GM12878 (cell line): ENCODE measurements at regions not wholly inside any gene's neighbourhood (a gene's known extent, or its start where the extent isn't known, plus 50 kb on each side); places are given as distances from the start of the nearest gene placed in this dataset.

ENCODE experiments used
- ATAC-seq: fragments of 200-7000 bp; cut with Tn5 transposase; 3 replicates; pipeline ENCODE4 v1.9.1; 2020; ENCODE audit warnings: mild to moderate bottlenecking, moderate library complexity
- BruUV-seq: library from RNA; stranded (reverse); fragments of 400-500 nt; replicated peaks from 2 replicates; lab custom pipeline; 2021; lab: Mats Ljungman, UMichigan
- CTCF ChIA-PET: fragments of 300-600 bp; sonication (Branson Sonifier 250); formaldehyde crosslinking; extraction: SDS; loops from one replicate; lab custom pipeline; 2021; ENCODE audit warnings: inconsistent platforms; lab: Yijun Ruan, JAX
- POLR2A ChIA-PET: fragments of 350-600 bp; formaldehyde crosslinking; extraction: SDS; loops from one replicate; lab custom pipeline; 2021; ENCODE audit warnings: inconsistent platforms; lab: Charles Lee
- RAD21 ChIA-PET: fragments of 300-600 bp; sonication (Branson Sonifier 250); formaldehyde crosslinking; loops from one replicate; lab custom pipeline; 2023; ENCODE audit warnings: antibody characterized with exemption; ENCODE audit not compliant: unreplicated experiment; lab: Charles Lee
- SMC1A ChIA-PET: fragments of 300-600 bp; sonication (Branson Sonifier 250); formaldehyde crosslinking; loops from one replicate; lab custom pipeline; 2023; ENCODE audit not compliant: unreplicated experiment, uncharacterized antibody; lab: Charles Lee
- DNase-seq: peaks from one replicate; pipeline ENCODE4 v3.0.0-alpha.2; 2011; ENCODE audit warnings: low read depth, low spot score
- FAIRE-seq: peaks from 3 replicates; lab custom pipeline; 2011; peaks lifted over from hg19 to GRCh38; lab: Jason Lieb, UNC
- H2AFZ ChIP-seq: 2 replicates; pipeline ENCODE4 v1.6.0; 2011; ENCODE audit warnings: low read depth, low read length, control low read depth; ENCODE audit not compliant: control insufficient read depth
- H3K27ac ChIP-seq: 2 replicates; pipeline ENCODE4 v1.5.1; 2011; ENCODE audit warnings: control low read depth; ENCODE audit not compliant: control insufficient read depth, insufficient read depth
- H3K27me3 ChIP-seq, 2 experiments: replicated peaks in 1 of 2; 2 replicates each; pipeline versions ENCODE4 v1.6.0 to v1.6.1; 2011; ENCODE audit warnings: low read length in 1 of 2; ENCODE audit not compliant: control insufficient read depth in 2 of 2, insufficient read depth in 2 of 2
- H3K36me3 ChIP-seq, 2 experiments: 2 replicates each; pipeline ENCODE4 v1.5.1; 2011; ENCODE audit warnings: low read length in 1 of 2; ENCODE audit not compliant: control insufficient read depth in 2 of 2, insufficient read depth in 2 of 2
- H3K4me1 ChIP-seq: 2 replicates; pipeline ENCODE4 v1.6.1; 2011; ENCODE audit warnings: mild to moderate bottlenecking, low read length, moderate library complexity, mixed read lengths; ENCODE audit not compliant: control insufficient read depth, insufficient read depth
- H3K4me2 ChIP-seq: 2 replicates; pipeline ENCODE4 v1.6.0; 2011; ENCODE audit warnings: control low read depth; ENCODE audit not compliant: control insufficient read depth, insufficient read depth
- H3K4me3 ChIP-seq: fragments of 200-600 bp; sonication (generic); 2 replicates; pipeline ENCODE4 v1.5.1; 2016
- H3K79me2 ChIP-seq: 2 replicates; pipeline ENCODE4 v1.6.0; 2011; ENCODE audit warnings: low read length; ENCODE audit not compliant: control insufficient read depth, insufficient read depth
- H3K9ac ChIP-seq: 2 replicates; pipeline ENCODE4 v1.8.0; 2011; ENCODE audit warnings: low read length, control low read depth, mixed read lengths; ENCODE audit not compliant: control insufficient read depth, insufficient read depth
- H3K9me3 ChIP-seq: replicated peaks from 3 replicates; pipeline ENCODE4 v1.5.1; 2011; ENCODE audit warnings: mild to moderate bottlenecking, low read length; ENCODE audit not compliant: control insufficient read depth, insufficient read depth
- H4K20me1 ChIP-seq: 2 replicates; pipeline ENCODE4 v1.6.0; 2011; ENCODE audit not compliant: control insufficient read depth, insufficient read depth
- CREM ChIP-seq: IDR thresholded peaks from 2 replicates; pipeline ENCODE4 v1.6.1; 2014; ENCODE audit warnings: antibody characterized with exemption, low read depth
- EP300 ChIP-seq, 2 experiments: fragments of 150-350 bp in 1 of 2; IDR thresholded peaks; 2 replicates each; pipeline ENCODE4 v1.6.1; 2011 to 2012; ENCODE audit warnings: low read depth in 2 of 2, low read length in 2 of 2, borderline replicate concordance in 1 of 2, improper control_type of control experiment in 1 of 2, inconsistent platforms in 1 of 2; ENCODE audit not compliant: control insufficient read depth in 1 of 2
- FOS ChIP-seq: IDR thresholded peaks from 3 replicates; pipeline ENCODE4 v1.6.1; 2011; ENCODE audit warnings: borderline replicate concordance; ENCODE audit not compliant: insufficient read length; ENCODE audit errors: extremely low read depth
- IRF5 ChIP-seq: fragments of 450-650 bp; IDR thresholded peaks from 2 replicates; pipeline ENCODE4 v1.6.1; 2017; ENCODE audit warnings: borderline replicate concordance
- MYC ChIP-seq: IDR thresholded peaks from 2 replicates; pipeline ENCODE4 v1.6.1; 2011; ENCODE audit warnings: mild to moderate bottlenecking, low read length, moderate library complexity, inconsistent platforms; ENCODE audit not compliant: insufficient read depth, insufficient replicate concordance, insufficient read length, severe bottlenecking
- NFXL1 ChIP-seq: fragments of 450-650 bp; IDR thresholded peaks from 2 replicates; pipeline ENCODE4 v1.6.1; 2017; ENCODE audit warnings: antibody characterized with exemption, mild to moderate bottlenecking, borderline replicate concordance
- RB1 ChIP-seq: fragments of 450-650 bp; formaldehyde crosslinking; IDR thresholded peaks from 2 replicates; pipeline ENCODE4 v1.6.1; 2017; ENCODE audit warnings: mild to moderate bottlenecking, borderline replicate concordance
- TARDBP ChIP-seq: IDR thresholded peaks from 2 replicates; pipeline ENCODE4 v1.6.1; 2016; ENCODE audit warnings: borderline replicate concordance
- TCF7 ChIP-seq: IDR thresholded peaks from 2 replicates; pipeline ENCODE4 v1.6.1; 2014; ENCODE audit warnings: antibody characterized with exemption, borderline replicate concordance
- ZNF207 ChIP-seq: fragments of 450-650 bp; IDR thresholded peaks from 2 replicates; pipeline ENCODE4 v1.6.1; 2014; ENCODE audit warnings: antibody characterized with exemption, mild to moderate bottlenecking, borderline replicate concordance
- ZNF274 ChIP-seq: IDR thresholded peaks from one replicate; pipeline ENCODE4 v1.8.0; 2011; ENCODE audit not compliant: insufficient read length, insufficient read depth
- WGBS: methylation state at CpG from one replicate; pipeline ENCODE4 v1.1.6; 2016; ENCODE audit warnings: low lambda C conversion rate; ENCODE audit not compliant: insufficient replicate concordance, insufficient coverage; ENCODE audit errors: missing lambda C conversion rate; 5-methylcytosine and 5-hydroxymethylcytosine counted together
- in situ Hi-C: fragments of 300-500 bp; cut with MboI; formaldehyde crosslinking; loops from 9 replicates; pipeline ENCODE4 v1.14.3; 2018; ENCODE audit warnings: mixed read lengths
- intact Hi-C: fragments of 100-400 bp; cut with micrococcal nuclease; formaldehyde crosslinking; loops from one replicate; pipeline ENCODE4 v1.14.2; 2022; ENCODE audit not compliant: unreplicated experiment
- TF ChIP-seq, protein P1 (sequence below): fragments of 450-650 bp; IDR thresholded peaks from 2 replicates; pipeline ENCODE4 v1.6.1; 2017; ENCODE audit warnings: mild to moderate bottlenecking, low read depth, inconsistent platforms; ENCODE audit not compliant: poor library complexity, severe bottlenecking
- TF ChIP-seq, protein P2 (sequence below): IDR thresholded peaks from 2 replicates; pipeline ENCODE4 v1.6.1; 2012; ENCODE audit warnings: low read length, inconsistent platforms

GRCh38 chr10:61325223-61325960 lies 127.8 kb downstream of the TMEM26 start:
- H3K9ac ChIP-seq: no peak overlapping the region
- FAIRE-seq (no peak), ATAC-seq (no peak; the same call in 2 of the 3 replicates), DNase-seq (no peak)
- no peaks in the 10 kb centered on the region for H4K20me1 ChIP-seq
- no peak overlapping the region for H2AFZ ChIP-seq
- BruUV-seq: no TSS peak
- H3K27me3 ChIP-seq: no peaks in the 10 kb centered on the region; a peak in 1 of 4 replicates
- no peaks in the 10 kb centered on the region for H3K79me2 ChIP-seq
- WGBS: 39% methylated on average over 5 of the region's 5 CpGs
- H3K27ac ChIP-seq: no peak overlapping the region
- no peak overlapping the region for H3K4me3 ChIP-seq
- ChIA-PET CTCF (interaction anchor here (0.7 kb wide), 1 partner anchor 394 kb away, joined by 3 read pairs; no protein-coding TSS in a partner anchor), SMC1A (interaction anchor here (0.6 kb wide), 1 partner anchor 302 kb away, joined by 3 read pairs; no protein-coding TSS in a partner anchor), RAD21 (no interaction called here), POLR2A (no interaction called here)
- H3K4me1 ChIP-seq: no peaks in the 10 kb centered on the region
- TF ChIP-seq FOS: no peak
- no peak for TF ChIP-seq MYC
- TF ChIP-seq ZNF274: no peak
- no peak for TF ChIP-seq IRF5
- TF ChIP-seq, protein P1, sequence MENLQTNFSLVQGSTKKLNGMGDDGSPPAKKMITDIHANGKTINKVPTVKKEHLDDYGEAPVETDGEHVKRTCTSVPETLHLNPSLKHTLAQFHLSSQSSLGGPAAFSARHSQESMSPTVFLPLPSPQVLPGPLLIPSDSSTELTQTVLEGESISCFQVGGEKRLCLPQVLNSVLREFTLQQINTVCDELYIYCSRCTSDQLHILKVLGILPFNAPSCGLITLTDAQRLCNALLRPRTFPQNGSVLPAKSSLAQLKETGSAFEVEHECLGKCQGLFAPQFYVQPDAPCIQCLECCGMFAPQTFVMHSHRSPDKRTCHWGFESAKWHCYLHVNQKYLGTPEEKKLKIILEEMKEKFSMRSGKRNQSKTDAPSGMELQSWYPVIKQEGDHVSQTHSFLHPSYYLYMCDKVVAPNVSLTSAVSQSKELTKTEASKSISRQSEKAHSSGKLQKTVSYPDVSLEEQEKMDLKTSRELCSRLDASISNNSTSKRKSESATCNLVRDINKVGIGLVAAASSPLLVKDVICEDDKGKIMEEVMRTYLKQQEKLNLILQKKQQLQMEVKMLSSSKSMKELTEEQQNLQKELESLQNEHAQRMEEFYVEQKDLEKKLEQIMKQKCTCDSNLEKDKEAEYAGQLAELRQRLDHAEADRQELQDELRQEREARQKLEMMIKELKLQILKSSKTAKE: no peak
- TF ChIP-seq TCF7: no peak
- TF ChIP-seq ZNF207: no peak
- no peak for TF ChIP-seq RB1
- no peak for TF ChIP-seq NFXL1
- no peak for TF ChIP-seq EP300 (IDR thresholded peaks at IDR 0.05; ENCODE audit: borderline replicate concordance in 1 of 2, control insufficient read depth in 1 of 2, low read depth in 2 of 2, low read length in 2 of 2)
- no peak for TF ChIP-seq TARDBP
- TF ChIP-seq, protein P2, sequence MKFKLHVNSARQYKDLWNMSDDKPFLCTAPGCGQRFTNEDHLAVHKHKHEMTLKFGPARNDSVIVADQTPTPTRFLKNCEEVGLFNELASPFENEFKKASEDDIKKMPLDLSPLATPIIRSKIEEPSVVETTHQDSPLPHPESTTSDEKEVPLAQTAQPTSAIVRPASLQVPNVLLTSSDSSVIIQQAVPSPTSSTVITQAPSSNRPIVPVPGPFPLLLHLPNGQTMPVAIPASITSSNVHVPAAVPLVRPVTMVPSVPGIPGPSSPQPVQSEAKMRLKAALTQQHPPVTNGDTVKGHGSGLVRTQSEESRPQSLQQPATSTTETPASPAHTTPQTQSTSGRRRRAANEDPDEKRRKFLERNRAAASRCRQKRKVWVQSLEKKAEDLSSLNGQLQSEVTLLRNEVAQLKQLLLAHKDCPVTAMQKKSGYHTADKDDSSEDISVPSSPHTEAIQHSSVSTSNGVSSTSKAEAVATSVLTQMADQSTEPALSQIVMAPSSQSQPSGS: no peak
- TF ChIP-seq CREM: no peak
- H3K36me3 ChIP-seq: no peaks in the 10 kb centered on the region
- intact Hi-C loops: no loop called here
- no peak overlapping the region for H3K4me2 ChIP-seq
- H3K9me3 ChIP-seq: no peaks in the 10 kb centered on the region; the same call in 2 of the 3 replicates
- in situ Hi-C loops: no loop called here
